Hepatocyte (in vitro differentiated cells): ENCODE measurements at regions not wholly inside any gene's neighbourhood (a gene's known extent, or its start where the extent isn't known, plus 50 kb on each side); places are given as distances from the start of the nearest gene placed in this dataset.

Experiments
- DNase-seq: peaks from one replicate; pipeline ENCODE4 v3.0.0-alpha.2; 2016; ENCODE audit warnings: low spot score
- H2AFZ ChIP-seq: fragments of 200-600 bp; sonication (generic); 2 replicates; pipeline ENCODE4 v1.6.0; 2016; ENCODE audit warnings: antibody characterized with exemption, mild to moderate bottlenecking
- H3K27ac ChIP-seq: fragments of 200-600 bp; sonication (generic); 2 replicates; pipeline ENCODE4 v1.5.1; 2016; ENCODE audit warnings: mild to moderate bottlenecking
- H3K27me3 ChIP-seq: fragments of 200-600 bp; sonication (generic); 2 replicates; pipeline ENCODE4 v1.6.1; 2016
- H3K36me3 ChIP-seq: fragments of 200-600 bp; sonication (generic); replicated peaks from 2 replicates; pipeline ENCODE4 v1.5.1; 2016; ENCODE audit warnings: low read depth; ENCODE audit not compliant: insufficient read depth
- H3K4me1 ChIP-seq: fragments of 200-600 bp; sonication (generic); 2 replicates; pipeline ENCODE4 v1.5.1; 2016; ENCODE audit warnings: mild to moderate bottlenecking, moderate library complexity; ENCODE audit not compliant: insufficient read depth
- H3K4me2 ChIP-seq: fragments of 200-600 bp; sonication (generic); 2 replicates; pipeline ENCODE4 v1.6.0; 2016
- H3K4me3 ChIP-seq: fragments of 200-600 bp; sonication (generic); 2 replicates; pipeline ENCODE4 v1.5.1; 2016; ENCODE audit warnings: mild to moderate bottlenecking
- H3K79me2 ChIP-seq: fragments of 200-600 bp; sonication (generic); 2 replicates; pipeline ENCODE4 v1.6.0; 2017; ENCODE audit warnings: mild to moderate bottlenecking
- H3K9me2 ChIP-seq: fragments of 200-600 bp; sonication (generic); replicated peaks from 2 replicates; pipeline ENCODE4 v1.6.0; 2017; ENCODE audit warnings: mild to moderate bottlenecking; ENCODE audit not compliant: insufficient read depth
- H3K9me3 ChIP-seq: fragments of 200-600 bp; sonication (generic); 2 replicates; pipeline ENCODE4 v1.5.1; 2016; ENCODE audit warnings: low read depth, mild to moderate bottlenecking
- H4K20me1 ChIP-seq: fragments of 200-600 bp; sonication (generic); 2 replicates; pipeline ENCODE4 v1.6.0; 2016; ENCODE audit warnings: mild to moderate bottlenecking; ENCODE audit not compliant: insufficient read depth, poor library complexity, severe bottlenecking
- CTCF ChIP-seq: fragments of 200-600 bp; sonication (generic); IDR thresholded peaks from 2 replicates; pipeline ENCODE4 v1.5.1; 2016; ENCODE audit warnings: antibody characterized with exemption, mild to moderate bottlenecking; ENCODE audit not compliant: poor library complexity
- EZH2 ChIP-seq: fragments of 200-600 bp; sonication (generic); IDR thresholded peaks from 2 replicates; pipeline ENCODE4 v1.6.1; 2016; ENCODE audit warnings: antibody characterized with exemption, mild to moderate bottlenecking, borderline replicate concordance
- EZH2phosphoT487 ChIP-seq: fragments of 200-600 bp; sonication (generic); IDR thresholded peaks from one replicate; pipeline ENCODE4 v1.6.1; 2018; ENCODE audit warnings: antibody characterized with exemption, mild to moderate bottlenecking, low read depth, moderate library complexity; ENCODE audit not compliant: unreplicated experiment, severe bottlenecking
- WGBS: methylation state at CpG from one replicate; pipeline ENCODE4 v1.1.6; 2016; ENCODE audit warnings: low lambda C conversion rate; ENCODE audit errors: missing lambda C conversion rate; 5-methylcytosine and 5-hydroxymethylcytosine counted together

- H3K36me3 ChIP-seq = no peaks in the 10 kb centered on the region
- H4K20me1 ChIP-seq = no peaks in the 10 kb centered on the region
- H3K27me3 ChIP-seq = peaks cover 14% of the 10 kb centered on the region
- peaks cover 6% of the 10 kb centered on the region for H3K4me1 ChIP-seq
- no peaks in the 10 kb centered on the region for H3K9me3 ChIP-seq
- peak; percentile 15 for DNase-seq
- H2AFZ ChIP-seq = no peak overlapping the region
- H3K79me2 ChIP-seq = no peaks in the 10 kb centered on the region
- H3K4me3 ChIP-seq = no peak overlapping the region
- TF ChIP-seq EZH2 (no peak), EZH2phosphoT487 (no peak), CTCF (no peak)
- no peaks in the 10 kb centered on the region for H3K9me2 ChIP-seq
- H3K27ac ChIP-seq = no peak overlapping the region
- H3K4me2 ChIP-seq = no peak overlapping the region
- WGBS = 57% methylated on average over 7 of the region's 7 CpGs
Observed at GRCh38 chr22:27045103-27045947, 387.9 kb downstream of the MIAT start.

- DNase-seq = no peak
Observed at GRCh38 chr22:27046086-27046485, 388.7 kb downstream of the MIAT start.

GRCh38 chr22:27046603-27047002, 389.2 kb downstream of the MIAT start:
- no peak for DNase-seq
- Histone ChIP-seq H3K4me2 (no peak overlapping the region), H3K9me2 (no peaks in the 10 kb centered on the region), H3K27ac (no peak overlapping the region), H3K9me3 (no peaks in the 10 kb centered on the region), H3K36me3 (no peaks in the 10 kb centered on the region), H3K27me3 (peaks cover 11% of the 10 kb centered on the region), H3K4me3 (no peak overlapping the region), H2AFZ (no peak overlapping the region), H4K20me1 (no peaks in the 10 kb centered on the region), H3K4me1 (peaks cover 6% of the 10 kb centered on the region), H3K79me2 (no peaks in the 10 kb centered on the region)
- WGBS = 95% methylated on average over 2 of the region's 2 CpGs
- no peak for TF ChIP-seq EZH2
- TF ChIP-seq EZH2phosphoT487 = no peak
- TF ChIP-seq CTCF = no peak

More at GRCh38 chr22:27046086-27046485, 388.7 kb downstream of the MIAT start:
- Histone ChIP-seq H3K27ac (no peak overlapping the region), H2AFZ (no peak overlapping the region), H3K79me2 (no peaks in the 10 kb centered on the region), H3K4me1 (peaks cover 6% of the 10 kb centered on the region), H3K4me3 (no peak overlapping the region), H3K9me2 (no peaks in the 10 kb centered on the region), H3K4me2 (no peak overlapping the region), H3K9me3 (no peaks in the 10 kb centered on the region), H3K27me3 (peaks cover 14% of the 10 kb centered on the region), H4K20me1 (no peaks in the 10 kb centered on the region), H3K36me3 (no peaks in the 10 kb centered on the region)
- WGBS = 63% methylated on average over 1 of the region's 1 CpG
- TF ChIP-seq EZH2 (no peak), CTCF (no peak), EZH2phosphoT487 (no peak)
